ENCODE measurements at regions not wholly inside any gene's neighbourhood (a gene's known extent, or its start where the extent isn't known, plus 50 kb on each side); places are given as distances from the start of the nearest gene placed in this dataset.

GRCh38 chr2:2805263-2805662 lies 474.2 kb upstream of the MYT1L start:
- Histone ChIP-seq H3K27me3 (no peaks in the 10 kb centered on the region), H3K4me1 (no peaks in the 10 kb centered on the region), H3K36me3 (no peaks in the 10 kb centered on the region), H3K27ac (no peak overlapping the region), H3K4me3 (no peak overlapping the region), H3K9me3 (no peaks in the 10 kb centered on the region)
- 40 to 70% methylated on average over 1 to 5 of the region's 5 CpGs for WGBS, 2 donors (ENCODE audit: low coverage in 1 of 2)
- in situ Hi-C loops (cut with MboI; ENCODE audit: low pct_ligation_motif_present in 1 of 4, low pct_unique_long_range_greater_than_20kb in 1 of 4, low sequenced_read_pairs in 3 of 4): no loop called here
- TF ChIP-seq EP300 (IDR thresholded peaks at IDR 0.05; ENCODE audit: low read depth) (no peak), POLR2AphosphoS5 (IDR thresholded peaks at IDR 0.05) (no peak), CTCF (IDR thresholded peaks at IDR 0.05) (no peak), POLR2A (IDR thresholded peaks at IDR 0.05) (no peak)
- no peak for DNase-seq
- intact Hi-C loops (cut with DNase I; ENCODE audit: low total_unique reads): no loop called here

GRCh38 chr2:2804528-2804927 lies 473.5 kb upstream of the MYT1L start:
- 87 to 91% methylated on average over 3 to 15 of the region's 15 CpGs for WGBS, 2 donors (ENCODE audit: low coverage in 1 of 2)
- in situ Hi-C loops (cut with MboI; ENCODE audit: low pct_ligation_motif_present in 1 of 4, low pct_unique_long_range_greater_than_20kb in 1 of 4, low sequenced_read_pairs in 3 of 4): no loop called here

GRCh38 chr2:2801458-2801857 lies 470.4 kb upstream of the MYT1L start:
- Histone ChIP-seq H3K27me3 (no peaks in the 10 kb centered on the region), H3K9me3 (no peaks in the 10 kb centered on the region), H3K4me1 (no peaks in the 10 kb centered on the region), H3K27ac (no peak overlapping the region), H3K36me3 (no peaks in the 10 kb centered on the region), H3K4me3 (no peak overlapping the region)
- in situ Hi-C loops (cut with MboI; ENCODE audit: low pct_ligation_motif_present in 1 of 4, low pct_unique_long_range_greater_than_20kb in 1 of 4, low sequenced_read_pairs in 3 of 4): no loop called here
- no peak for DNase-seq
- TF ChIP-seq EP300 (IDR thresholded peaks at IDR 0.05; ENCODE audit: low read depth) (no peak), CTCF (IDR thresholded peaks at IDR 0.05) (no peak), POLR2AphosphoS5 (IDR thresholded peaks at IDR 0.05) (no peak), POLR2A (IDR thresholded peaks at IDR 0.05) (no peak)
- intact Hi-C loops (cut with DNase I; ENCODE audit: low total_unique reads): no loop called here
- WGBS, 2 donors (ENCODE audit: low coverage in 1 of 2): 84 to 88% methylated on average over 3 of the region's 3 CpGs

More at GRCh38 chr2:2804528-2804927, 473.5 kb upstream of the MYT1L start:
- TF ChIP-seq POLR2AphosphoS5 (IDR thresholded peaks at IDR 0.05): no peak
- no peak for TF ChIP-seq POLR2A (IDR thresholded peaks at IDR 0.05)
- TF ChIP-seq EP300 (IDR thresholded peaks at IDR 0.05; ENCODE audit: low read depth): no peak
- TF ChIP-seq CTCF (IDR thresholded peaks at IDR 0.05): no peak
- H3K4me1 ChIP-seq: no peaks in the 10 kb centered on the region
- no peak overlapping the region for H3K4me3 ChIP-seq
- H3K27ac ChIP-seq: no peak overlapping the region
- intact Hi-C loops (cut with DNase I; ENCODE audit: low total_unique reads): no loop called here
- no peaks in the 10 kb centered on the region for H3K27me3 ChIP-seq
- DNase-seq: no peak
- no peaks in the 10 kb centered on the region for H3K9me3 ChIP-seq
- no peaks in the 10 kb centered on the region for H3K36me3 ChIP-seq

DNA sequence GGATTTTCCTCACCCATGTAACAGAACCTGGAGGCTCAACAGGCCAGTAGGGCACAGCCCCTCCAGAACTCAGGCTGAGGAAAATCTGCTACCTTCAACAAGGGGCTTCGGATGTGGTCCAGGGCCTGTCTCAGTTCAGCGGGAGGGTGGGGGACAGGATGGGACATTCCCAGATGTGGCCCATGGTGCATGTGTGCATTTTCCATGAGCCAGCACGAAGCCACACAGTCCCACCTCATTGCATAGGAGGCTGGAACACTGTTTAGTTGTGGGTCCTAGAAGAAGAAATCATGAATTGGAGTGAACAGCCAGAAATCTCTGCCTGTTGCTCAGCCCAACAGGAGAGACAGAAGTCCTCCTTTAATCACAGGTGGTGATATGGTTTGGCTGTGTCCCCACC lies 469.6 kb upstream of the MYT1L start:
- H3K4me3 ChIP-seq: no peak overlapping the region
- no peaks in the 10 kb centered on the region for H3K4me1 ChIP-seq
- H3K27ac ChIP-seq: no peak overlapping the region
- H3K36me3 ChIP-seq: no peaks in the 10 kb centered on the region
- no peak for DNase-seq
- WGBS, 2 donors (ENCODE audit: low coverage in 1 of 2): 84% methylated on average over 3 of the region's 3 CpGs; no CpG with 5 or more reads in 1 of the 2 donors
- no peak for TF ChIP-seq EP300 (IDR thresholded peaks at IDR 0.05; ENCODE audit: low read depth)
- no peak for TF ChIP-seq POLR2AphosphoS5 (IDR thresholded peaks at IDR 0.05)
- TF ChIP-seq POLR2A (IDR thresholded peaks at IDR 0.05): no peak
- no peak for TF ChIP-seq CTCF (IDR thresholded peaks at IDR 0.05)
- intact Hi-C loops (cut with DNase I; ENCODE audit: low total_unique reads): no loop called here
- H3K27me3 ChIP-seq: no peaks in the 10 kb centered on the region
- no peaks in the 10 kb centered on the region for H3K9me3 ChIP-seq
- in situ Hi-C loops (cut with MboI; ENCODE audit: low pct_ligation_motif_present in 1 of 4, low pct_unique_long_range_greater_than_20kb in 1 of 4, low sequenced_read_pairs in 3 of 4): no loop called here
